Neutrophil (primary cell): ENCODE measurements at regions not wholly inside any gene's neighbourhood (a gene's known extent, or its start where the extent isn't known, plus 50 kb on each side); places are given as distances from the start of the nearest gene placed in this dataset.

Source experiments
- H3K27ac ChIP-seq: fragments of 200-600 bp; sonication (generic); 2 replicates; pipeline ENCODE4 v1.5.1; 2016; ENCODE audit warnings: mild to moderate bottlenecking, moderate library complexity
- H3K27me3 ChIP-seq: fragments of 200-600 bp; sonication (generic); 2 replicates; pipeline ENCODE4 v1.6.0; 2016; ENCODE audit warnings: mild to moderate bottlenecking
- H3K36me3 ChIP-seq: fragments of 200-600 bp; sonication (generic); 2 replicates; pipeline ENCODE4 v1.5.1; 2017
- H3K4me1 ChIP-seq, 2 experiments: fragments of 200-600 bp in 1 of 2; sonication (generic) in 1 of 2; 1 replicate in 1 of 2; 2 replicates in 1 of 2; pipeline versions ENCODE4 v1.5.1 to v1.6.1; 2013 to 2016; ENCODE audit warnings: low read depth in 1 of 2, low read length in 1 of 2, mild to moderate bottlenecking in 1 of 2, moderate library complexity in 1 of 2; ENCODE audit not compliant: control insufficient read depth in 1 of 2, insufficient read depth in 1 of 2
- H3K4me3 ChIP-seq, 2 experiments: fragments of 200-600 bp in 1 of 2; sonication (generic) in 1 of 2; 1 replicate in 1 of 2; 2 replicates in 1 of 2; pipeline ENCODE4 v1.5.1; 2013 to 2016; ENCODE audit warnings: low read depth in 1 of 2, low read length in 1 of 2, mild to moderate bottlenecking in 1 of 2, moderate library complexity in 1 of 2
- H3K9me3 ChIP-seq: fragments of 200-600 bp; sonication (generic); 2 replicates; pipeline ENCODE4 v1.5.1; 2016
- TF ChIP-seq, protein P1 (sequence below): fragments of 200-600 bp; sonication (generic); IDR thresholded peaks from 2 replicates; pipeline ENCODE4 v1.5.1; 2016; ENCODE audit warnings: antibody characterized with exemption

GRCh38 chr11:15378941-15379340, 264.2 kb downstream of the INSC start:
- Histone ChIP-seq H3K4me3 (no peak overlapping the region), H3K36me3 (no peaks in the 10 kb centered on the region), H3K27ac (no peak overlapping the region), H3K27me3 (no peaks in the 10 kb centered on the region), H3K4me1 (no peaks in the 10 kb centered on the region), H3K9me3 (no peaks in the 10 kb centered on the region)
- TF ChIP-seq, protein P1, sequence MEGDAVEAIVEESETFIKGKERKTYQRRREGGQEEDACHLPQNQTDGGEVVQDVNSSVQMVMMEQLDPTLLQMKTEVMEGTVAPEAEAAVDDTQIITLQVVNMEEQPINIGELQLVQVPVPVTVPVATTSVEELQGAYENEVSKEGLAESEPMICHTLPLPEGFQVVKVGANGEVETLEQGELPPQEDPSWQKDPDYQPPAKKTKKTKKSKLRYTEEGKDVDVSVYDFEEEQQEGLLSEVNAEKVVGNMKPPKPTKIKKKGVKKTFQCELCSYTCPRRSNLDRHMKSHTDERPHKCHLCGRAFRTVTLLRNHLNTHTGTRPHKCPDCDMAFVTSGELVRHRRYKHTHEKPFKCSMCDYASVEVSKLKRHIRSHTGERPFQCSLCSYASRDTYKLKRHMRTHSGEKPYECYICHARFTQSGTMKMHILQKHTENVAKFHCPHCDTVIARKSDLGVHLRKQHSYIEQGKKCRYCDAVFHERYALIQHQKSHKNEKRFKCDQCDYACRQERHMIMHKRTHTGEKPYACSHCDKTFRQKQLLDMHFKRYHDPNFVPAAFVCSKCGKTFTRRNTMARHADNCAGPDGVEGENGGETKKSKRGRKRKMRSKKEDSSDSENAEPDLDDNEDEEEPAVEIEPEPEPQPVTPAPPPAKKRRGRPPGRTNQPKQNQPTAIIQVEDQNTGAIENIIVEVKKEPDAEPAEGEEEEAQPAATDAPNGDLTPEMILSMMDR, result no peak

DNA sequence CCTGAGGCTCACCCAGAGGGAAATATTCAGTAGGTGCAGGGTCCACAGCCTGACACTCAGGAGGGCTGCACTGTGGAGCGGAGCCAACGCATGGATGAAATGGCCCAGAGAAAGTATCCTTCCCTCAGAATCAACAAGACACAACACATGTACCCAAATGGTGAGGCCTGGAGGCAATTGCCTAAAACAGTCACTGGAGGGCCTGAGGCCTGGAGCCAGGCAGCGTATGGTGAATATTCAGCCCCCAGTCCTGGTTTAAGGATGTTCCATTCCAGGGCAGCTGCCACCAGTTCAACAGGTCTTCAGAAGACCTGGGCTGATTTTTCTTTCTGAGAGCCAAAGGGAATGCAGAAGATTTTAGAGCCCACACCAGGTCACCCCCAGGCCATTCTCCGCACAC, 264.8 kb downstream of the INSC start:
- Histone ChIP-seq H3K4me1 (no peaks in the 10 kb centered on the region), H3K36me3 (no peaks in the 10 kb centered on the region), H3K9me3 (no peaks in the 10 kb centered on the region), H3K27ac (no peak overlapping the region), H3K27me3 (no peaks in the 10 kb centered on the region), H3K4me3 (no peak overlapping the region)
- TF ChIP-seq, protein P1, result no peak

- Histone ChIP-seq H3K4me3 (no peak overlapping the region), H3K27ac (no peak overlapping the region), H3K9me3 (no peaks in the 10 kb centered on the region), H3K4me1 (no peaks in the 10 kb centered on the region), H3K36me3 (no peaks in the 10 kb centered on the region), H3K27me3 (no peaks in the 10 kb centered on the region)
- TF ChIP-seq, protein P1, result no peak
Observed at GRCh38 chr11:15390857-15391256, 276.1 kb downstream of the INSC start.

DNA sequence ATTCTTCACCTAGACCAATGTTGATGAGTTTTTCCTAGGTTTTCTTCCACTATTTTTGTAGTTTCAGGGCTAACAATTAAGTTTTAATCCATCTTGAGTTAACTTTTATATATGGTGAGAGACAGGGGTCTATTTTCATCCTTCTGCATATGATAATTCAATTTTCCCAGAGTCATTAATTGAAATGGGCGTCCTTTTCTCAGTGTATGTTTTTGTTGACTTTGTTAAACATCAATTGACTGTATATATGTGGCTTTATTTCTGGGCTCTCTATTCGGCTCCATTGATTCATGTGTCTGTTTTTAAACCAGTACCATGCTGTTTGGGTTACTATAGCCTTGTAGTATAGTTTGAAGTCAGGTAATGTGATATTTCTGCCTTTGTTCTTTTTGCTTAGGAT, 282.1 kb downstream of the INSC start:
- H3K4me3 ChIP-seq, result no peak overlapping the region
- no peak overlapping the region for H3K27ac ChIP-seq
- no peaks in the 10 kb centered on the region for H3K9me3 ChIP-seq
- no peaks in the 10 kb centered on the region for H3K4me1 ChIP-seq
- no peaks in the 10 kb centered on the region for H3K27me3 ChIP-seq
- H3K36me3 ChIP-seq, result no peaks in the 10 kb centered on the region
- TF ChIP-seq, protein P1, result no peak

- Histone ChIP-seq H3K27me3 (no peaks in the 10 kb centered on the region), H3K4me3 (no peak overlapping the region), H3K4me1 (no peaks in the 10 kb centered on the region), H3K27ac (no peak overlapping the region), H3K9me3 (no peaks in the 10 kb centered on the region), H3K36me3 (no peaks in the 10 kb centered on the region)
- TF ChIP-seq, protein P1, result no peak
Observed at GRCh38 chr11:15406851-15407351, 292.2 kb downstream of the INSC start.

DNA sequence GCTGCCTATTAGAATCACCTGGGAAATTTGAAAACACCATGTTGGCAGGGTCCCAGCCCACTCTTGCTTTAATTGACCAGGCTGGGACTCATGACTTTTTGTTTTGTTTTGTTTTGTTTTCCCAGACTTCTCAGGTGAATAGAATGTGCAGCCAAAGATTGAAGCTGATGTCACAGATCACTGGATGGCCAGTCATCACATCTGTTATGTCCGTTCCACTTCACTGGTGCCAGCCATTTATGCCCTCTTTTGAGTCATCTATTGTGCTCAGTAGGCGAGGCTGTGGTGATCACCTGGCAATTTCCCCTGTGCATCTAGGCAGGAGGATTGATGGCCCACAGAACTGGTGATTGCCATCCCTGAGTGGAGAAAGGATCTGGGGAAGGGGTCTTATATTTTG, 297.3 kb downstream of the INSC start:
- Histone ChIP-seq H3K4me1 (no peaks in the 10 kb centered on the region), H3K4me3 (no peak overlapping the region), H3K27ac (no peak overlapping the region), H3K36me3 (no peaks in the 10 kb centered on the region), H3K9me3 (no peaks in the 10 kb centered on the region), H3K27me3 (no peaks in the 10 kb centered on the region)
- TF ChIP-seq, protein P1, result no peak
